T-helper 9 cell (primary cell): ENCODE measurements at regions not wholly inside any gene's neighbourhood (a gene's known extent, or its start where the extent isn't known, plus 50 kb on each side); places are given as distances from the start of the nearest gene placed in this dataset.
A peak's percentile ranks its signal among the peaks of the same experiment; 100 is the strongest.
"Not testable (repeated sequence)": the region's sequence is repeated elsewhere in the genome, so short reads cannot be mapped to it uniquely, and the experiment has no call there.

Source experiments
- DNase-seq: peaks from one replicate; pipeline ENCODE4 v3.0.0-alpha.2; 2020

DNA sequence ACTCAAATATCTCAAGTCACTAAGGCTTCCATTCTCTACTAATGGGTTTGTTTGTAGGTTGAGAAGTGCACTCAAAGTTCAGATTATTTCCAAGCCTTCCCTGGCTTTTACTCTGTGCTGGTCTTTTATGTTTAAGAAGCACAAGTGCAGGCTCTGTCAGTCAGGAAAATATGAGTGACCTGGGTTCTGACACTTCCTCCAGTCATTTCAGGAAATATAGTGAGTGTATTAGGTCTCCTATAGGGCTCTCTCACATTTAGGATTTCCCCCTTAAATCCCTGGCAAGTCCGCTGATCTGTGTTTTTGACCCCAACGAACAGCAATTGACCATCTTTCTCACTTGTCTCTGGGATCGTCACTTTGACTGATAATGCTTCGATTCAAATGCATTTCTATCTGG is 210.2 kb downstream of the ARPP21 start:
- DNase-seq: no peak

GRCh38 chr3:35849963-35850362 is 210.6 kb downstream of the ARPP21 start:
- DNase-seq: no peak

DNA sequence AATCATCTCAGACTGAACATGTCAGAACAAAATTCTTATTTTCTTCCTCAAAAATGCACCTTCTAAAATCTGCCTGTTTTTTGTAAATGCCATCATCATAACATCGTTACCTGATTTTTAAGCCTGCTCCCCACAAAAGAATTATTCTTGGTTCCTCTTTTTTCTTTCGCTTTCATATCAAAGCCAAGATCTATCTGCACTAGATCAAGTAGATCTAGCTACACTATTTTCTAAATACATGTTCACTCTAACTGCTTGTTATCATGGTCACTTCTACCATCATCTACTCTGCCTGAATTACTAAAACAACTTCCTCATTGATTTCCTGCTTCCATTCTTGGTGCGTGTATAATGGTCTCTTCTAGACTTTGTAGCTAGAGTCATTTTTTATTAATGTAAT is 217.7 kb downstream of the ARPP21 start:
- DNase-seq: no peak

DNA sequence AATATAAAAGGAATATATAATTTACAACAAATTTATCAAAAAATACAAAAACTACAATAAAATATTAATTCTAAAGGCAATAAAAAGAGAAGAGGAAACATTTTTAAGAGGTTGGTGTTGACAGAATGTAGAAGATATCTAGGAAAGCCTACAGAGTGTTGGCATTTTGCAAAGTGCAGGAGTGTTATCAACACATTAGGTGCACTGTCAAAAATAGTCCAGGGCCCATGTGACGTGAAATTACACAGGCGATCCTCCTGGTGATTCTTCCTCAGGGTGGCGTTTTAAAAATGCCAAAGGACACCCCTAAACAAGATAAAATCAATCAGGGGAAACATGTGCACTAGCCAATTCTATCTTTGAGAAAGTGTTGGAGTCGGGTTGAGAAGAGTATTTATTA is 222.7 kb downstream of the ARPP21 start:
- no peak for DNase-seq

- DNase-seq: no peak
Observed at GRCh38 chr3:35864871-35865270, 225.5 kb downstream of the ARPP21 start.

DNA sequence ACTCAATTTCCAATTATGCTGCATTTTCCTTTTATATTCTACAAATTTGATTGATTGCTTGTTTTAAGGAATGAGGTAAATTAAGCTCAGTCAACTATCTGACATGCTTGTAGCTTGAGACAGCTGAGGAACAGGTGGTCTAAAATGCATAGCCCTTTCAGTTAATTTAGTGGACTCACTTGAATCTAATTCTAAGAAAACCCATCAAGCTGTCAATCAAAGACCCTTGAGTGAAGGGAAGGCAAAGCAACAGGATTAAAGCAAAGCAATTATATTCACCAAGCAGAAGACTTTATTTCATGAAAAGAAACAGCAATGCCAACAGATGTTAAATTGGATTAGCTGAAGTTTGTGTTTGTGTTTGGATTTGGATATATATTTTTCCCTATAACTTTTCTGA is 228.5 kb downstream of the ARPP21 start:
- no peak for DNase-seq

DNA sequence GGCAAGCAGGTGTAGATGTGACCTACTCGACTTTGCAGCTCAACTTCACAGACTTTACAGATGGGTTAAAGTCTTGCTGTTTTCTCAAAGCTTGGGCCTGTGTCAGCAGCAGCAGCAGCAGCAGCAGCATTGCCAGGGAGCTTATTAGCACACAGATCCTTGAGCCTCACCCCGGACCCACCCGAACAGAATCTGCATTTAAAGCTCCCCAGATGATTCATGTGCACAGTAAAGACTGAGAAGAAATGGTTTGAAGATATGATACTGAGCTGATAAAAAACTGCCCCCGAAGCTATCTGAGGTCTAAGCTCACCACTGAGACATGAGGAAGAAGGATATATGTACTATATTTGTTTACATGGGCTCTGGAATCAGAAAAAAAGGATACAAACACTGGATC is 231.7 kb downstream of the ARPP21 start:
- DNase-seq: no peak

- no peak for DNase-seq
Observed at GRCh38 chr3:35883929-35884328, 244.6 kb downstream of the ARPP21 start.

GRCh38 chr3:35894735-35895134 is 255.4 kb downstream of the ARPP21 start:
- DNase-seq: no peak

GRCh38 chr3:35899245-35899644 is 259.9 kb downstream of the ARPP21 start:
- no peak for DNase-seq

- DNase-seq: no peak
Observed at GRCh38 chr3:35900079-35900478, 260.8 kb downstream of the ARPP21 start.

DNA sequence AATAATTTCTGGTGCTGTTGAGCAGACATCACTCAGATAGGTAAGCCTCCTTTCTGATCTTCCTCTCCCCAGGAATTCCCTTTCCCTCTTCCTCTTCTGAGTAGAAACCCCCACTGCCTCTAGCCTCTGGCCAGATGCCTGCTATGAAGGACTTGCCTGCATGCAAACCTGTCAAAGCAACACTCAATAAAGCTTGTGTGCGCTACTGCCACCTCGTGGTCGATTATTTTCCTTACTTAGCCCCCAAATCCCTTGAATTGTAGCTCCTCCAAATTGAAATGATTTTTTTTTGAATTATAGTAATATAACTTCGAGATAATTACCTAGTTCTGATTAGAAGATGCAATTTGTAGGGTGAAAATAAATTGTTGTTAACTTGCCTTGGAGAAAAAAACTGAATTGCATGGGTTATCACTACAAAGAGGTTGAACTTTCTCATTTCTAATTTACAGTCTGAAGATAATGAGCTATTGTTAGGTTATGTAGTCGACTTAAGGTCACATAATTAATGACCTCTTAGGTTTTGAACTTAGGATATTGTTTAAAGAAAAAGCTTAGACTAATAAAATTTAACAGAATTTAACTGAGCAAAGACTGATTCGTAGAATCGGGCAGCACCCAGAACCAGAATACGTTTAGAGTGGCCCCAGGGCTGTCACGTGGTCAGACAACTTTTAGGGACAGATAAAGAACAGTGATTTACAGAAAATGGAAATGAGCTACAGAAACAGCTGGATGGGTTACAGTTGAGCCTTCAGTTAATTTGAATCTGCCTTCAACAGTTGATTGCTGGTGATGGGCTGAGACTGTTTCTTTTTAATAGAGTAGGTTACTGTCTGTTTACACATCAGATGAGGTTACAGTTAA is 269.3 kb downstream of the ARPP21 start:
- DNase-seq: peak; percentile 8

DNA sequence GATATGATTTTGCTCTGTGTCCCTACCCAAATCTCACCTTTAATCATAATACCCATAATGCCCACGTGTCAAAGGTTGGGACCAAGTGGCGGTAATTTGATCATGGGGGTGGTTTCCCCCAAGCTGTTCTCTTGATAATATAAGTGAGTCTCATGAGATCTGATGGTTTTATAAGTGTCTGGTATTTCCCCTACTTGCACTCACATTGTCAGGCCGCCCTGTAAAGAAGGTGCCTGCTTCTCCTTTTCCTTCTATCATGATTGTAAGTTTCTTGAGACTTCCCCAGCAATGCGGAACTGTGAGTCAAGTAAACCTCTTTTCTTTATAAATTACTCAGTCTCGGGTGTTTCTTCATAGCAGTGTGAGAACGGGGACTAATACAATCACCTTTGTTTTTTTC is 279.8 kb downstream of the ARPP21 start:
- DNase-seq: no peak

DNA sequence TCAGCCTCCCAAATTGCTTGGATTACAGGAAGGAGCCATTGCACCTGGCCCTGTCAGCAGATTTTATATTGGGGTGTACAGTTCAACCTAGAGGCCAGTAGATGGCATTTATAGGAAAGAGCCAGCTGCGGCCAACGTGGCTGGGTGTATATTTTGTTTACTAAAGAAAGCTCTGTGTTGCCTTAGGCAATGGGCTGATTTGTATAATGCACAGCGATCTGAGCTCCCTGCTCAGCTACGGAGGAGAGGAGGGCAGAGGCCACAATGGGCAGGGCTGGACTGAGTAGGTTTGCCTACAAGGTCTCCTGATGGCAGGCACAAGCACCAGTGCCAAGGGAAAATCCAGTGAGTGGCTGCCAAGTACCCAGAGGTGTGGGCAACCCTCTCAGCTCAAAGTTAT is 282.4 kb downstream of the ARPP21 start:
- no peak for DNase-seq

DNA sequence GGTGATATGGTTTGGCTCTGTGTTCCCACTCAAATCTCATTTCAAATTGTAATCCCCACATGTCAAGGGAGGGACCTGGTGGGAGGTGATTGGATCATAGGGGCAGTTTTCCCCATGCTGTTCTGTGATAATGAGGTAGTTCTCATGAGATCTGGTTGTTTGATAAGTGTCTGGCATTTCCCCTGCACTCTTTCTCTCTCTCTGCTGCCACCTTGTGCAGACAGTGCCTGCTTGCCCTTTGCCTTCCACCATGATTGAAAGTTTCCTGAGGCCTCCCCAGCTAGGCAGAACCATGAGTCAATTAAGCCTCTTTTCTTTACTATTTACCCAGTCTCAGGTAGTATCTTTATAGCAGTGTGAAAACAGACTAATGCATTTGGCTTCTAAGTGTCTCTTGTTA is 284.7 kb downstream of the ARPP21 start:
- not testable (repeated sequence) for DNase-seq

- DNase-seq: no peak
Observed at GRCh38 chr3:35927441-35927840, 288.1 kb downstream of the ARPP21 start.

- DNase-seq: no peak
Observed at GRCh38 chr3:35929158-35929557, 289.8 kb downstream of the ARPP21 start.

GRCh38 chr3:35931867-35932266 is 292.5 kb downstream of the ARPP21 start:
- DNase-seq: no peak

GRCh38 chr3:35932995-35933394 is 293.7 kb downstream of the ARPP21 start:
- no peak for DNase-seq

GRCh38 chr3:35936571-35936970 is 297.2 kb downstream of the ARPP21 start:
- DNase-seq: no peak

DNA sequence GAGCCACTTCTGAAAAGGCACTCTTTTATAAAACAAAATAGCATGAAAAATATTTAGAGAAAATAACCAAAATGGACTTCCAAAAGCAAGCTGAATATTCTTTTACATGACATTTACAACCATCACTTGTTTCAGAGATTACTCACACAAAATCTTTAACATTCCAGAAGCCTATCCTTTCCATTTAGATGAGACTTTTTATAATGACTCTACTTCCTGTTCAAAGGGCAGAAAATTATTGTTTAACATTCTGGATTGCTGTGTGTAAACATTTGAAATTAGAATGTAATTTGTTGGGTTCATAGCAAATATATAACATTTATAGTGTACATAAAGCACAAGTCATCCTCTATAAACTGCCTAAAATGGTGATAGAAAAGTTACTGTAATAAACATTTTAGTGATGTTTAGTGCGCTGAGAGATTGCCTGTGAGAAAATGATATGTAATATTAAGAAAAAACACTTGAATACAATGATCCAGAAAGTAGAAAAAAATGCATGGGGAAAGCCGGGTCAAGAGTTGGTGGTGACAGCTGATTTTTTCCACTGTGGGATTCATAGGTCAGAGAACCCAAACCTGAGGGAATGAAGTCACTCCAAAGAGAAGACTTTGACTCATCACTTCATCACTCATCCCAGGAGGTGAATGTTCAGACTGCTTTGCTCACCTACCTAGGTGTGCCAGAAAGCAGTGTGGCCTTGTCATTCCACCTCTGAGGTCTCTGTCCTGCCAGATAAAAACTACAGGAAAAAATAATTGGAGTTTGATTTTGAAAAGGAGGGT is 305.8 kb downstream of the ARPP21 start:
- no peak for DNase-seq

- DNase-seq: no peak
Observed at GRCh38 chr3:35946121-35946853, 307.0 kb downstream of the ARPP21 start.

DNA sequence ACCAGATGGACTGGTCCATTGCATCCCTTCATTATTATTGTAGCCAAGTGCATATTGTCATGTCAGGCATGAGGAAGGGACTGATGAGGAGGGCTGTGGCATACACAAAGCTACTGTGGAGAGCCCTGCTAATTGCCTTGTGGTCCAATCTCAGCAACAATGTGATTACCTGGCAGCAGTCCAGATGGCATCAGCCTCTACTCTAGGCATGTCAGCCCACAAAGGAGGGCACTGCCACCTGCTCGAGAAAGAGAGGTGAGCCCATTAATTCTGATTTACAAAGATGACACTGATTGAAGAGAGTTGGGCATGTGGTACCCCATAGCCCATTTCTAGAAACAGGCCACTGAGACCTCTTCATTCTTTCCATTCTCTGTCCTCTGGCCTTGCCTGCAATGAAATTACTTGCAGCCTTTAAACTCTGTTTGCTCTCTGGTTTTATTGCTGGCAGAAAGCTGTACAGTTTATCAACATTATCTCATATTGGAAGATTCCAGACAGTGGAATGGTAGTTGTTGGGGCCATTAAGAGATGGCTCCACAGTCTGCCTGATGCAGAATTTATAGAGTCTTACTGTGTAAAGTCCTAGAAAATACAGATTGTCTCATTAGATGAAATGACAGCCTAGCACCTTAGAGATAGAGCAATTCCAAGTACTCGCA is 307.7 kb downstream of the ARPP21 start:
- DNase-seq: no peak
